ENCODE measurements at regions not wholly inside any gene's neighbourhood (a gene's known extent, or its start where the extent isn't known, plus 50 kb on each side); places are given as distances from the start of the nearest gene placed in this dataset.

DNA sequence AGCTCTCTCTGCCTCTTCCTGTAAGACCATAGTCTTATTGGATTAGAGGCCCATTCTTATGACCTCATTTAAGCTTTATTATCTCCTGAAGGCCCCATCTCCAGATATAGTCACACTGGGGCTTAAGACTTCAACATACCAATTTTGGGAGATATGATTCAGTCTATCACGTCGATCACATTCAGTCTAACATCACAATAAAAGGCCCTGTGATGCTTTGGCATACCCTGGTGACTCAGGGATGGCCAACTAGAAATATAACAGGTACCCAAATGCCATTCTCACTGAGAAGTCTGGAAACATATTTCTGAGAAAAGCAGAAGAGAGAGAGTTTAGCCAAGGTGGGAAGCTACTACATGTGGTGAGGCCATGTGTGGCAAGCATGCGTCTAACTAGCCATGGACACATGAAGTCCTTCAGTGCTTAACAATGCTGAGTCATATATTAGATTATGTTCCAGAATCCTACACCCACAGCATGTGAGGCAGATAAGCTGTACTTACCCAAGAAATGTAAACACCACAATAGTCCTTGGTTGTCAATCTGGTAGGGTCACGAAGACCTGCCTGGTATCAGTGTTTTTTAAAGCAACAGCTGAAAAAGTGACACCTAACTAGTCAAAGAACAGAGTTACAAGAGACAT is 485.1 kb downstream of the FOXO1 start:
- TF ChIP-seq, protein P1, sequence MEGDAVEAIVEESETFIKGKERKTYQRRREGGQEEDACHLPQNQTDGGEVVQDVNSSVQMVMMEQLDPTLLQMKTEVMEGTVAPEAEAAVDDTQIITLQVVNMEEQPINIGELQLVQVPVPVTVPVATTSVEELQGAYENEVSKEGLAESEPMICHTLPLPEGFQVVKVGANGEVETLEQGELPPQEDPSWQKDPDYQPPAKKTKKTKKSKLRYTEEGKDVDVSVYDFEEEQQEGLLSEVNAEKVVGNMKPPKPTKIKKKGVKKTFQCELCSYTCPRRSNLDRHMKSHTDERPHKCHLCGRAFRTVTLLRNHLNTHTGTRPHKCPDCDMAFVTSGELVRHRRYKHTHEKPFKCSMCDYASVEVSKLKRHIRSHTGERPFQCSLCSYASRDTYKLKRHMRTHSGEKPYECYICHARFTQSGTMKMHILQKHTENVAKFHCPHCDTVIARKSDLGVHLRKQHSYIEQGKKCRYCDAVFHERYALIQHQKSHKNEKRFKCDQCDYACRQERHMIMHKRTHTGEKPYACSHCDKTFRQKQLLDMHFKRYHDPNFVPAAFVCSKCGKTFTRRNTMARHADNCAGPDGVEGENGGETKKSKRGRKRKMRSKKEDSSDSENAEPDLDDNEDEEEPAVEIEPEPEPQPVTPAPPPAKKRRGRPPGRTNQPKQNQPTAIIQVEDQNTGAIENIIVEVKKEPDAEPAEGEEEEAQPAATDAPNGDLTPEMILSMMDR (IDR thresholded peaks at IDR 0.05; ENCODE audit: low read depth, low read length): no peak
- H3K4me3 ChIP-seq (ENCODE audit: low read depth, low read length): no peak overlapping the region
- POLR2A ChIA-PET: no interaction called here
- no peaks in the 10 kb centered on the region for H3K9me3 ChIP-seq (ENCODE audit: control insufficient read depth, insufficient read depth, low read length)
- CTCF ChIA-PET: no interaction called here
- DNase-seq (ENCODE audit: low read depth, low spot score): no peak
- H3K27ac ChIP-seq (ENCODE audit: low read depth, low read length): no peak overlapping the region
- H3K27me3 ChIP-seq (ENCODE audit: control insufficient read depth, insufficient read depth, low read length): no peaks in the 10 kb centered on the region

DNA sequence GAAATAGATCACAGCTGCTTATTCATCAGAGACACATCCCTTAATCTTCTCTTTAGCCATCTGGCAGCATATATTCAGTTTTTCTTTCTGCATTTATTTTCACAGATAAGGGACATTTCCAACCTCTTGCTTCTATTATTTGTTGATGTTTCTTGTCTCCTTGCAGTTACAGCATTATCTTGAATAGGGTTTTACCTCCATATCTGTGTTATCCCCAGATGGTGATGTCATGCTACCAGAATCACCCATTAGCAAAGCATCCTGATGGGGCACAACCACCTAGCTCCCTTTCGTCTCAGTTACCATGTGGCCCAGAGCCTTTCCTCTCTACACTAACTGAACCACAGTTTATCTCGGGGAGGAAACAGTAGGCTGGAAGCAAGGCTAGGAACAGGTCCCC is 483.9 kb downstream of the FOXO1 start:
- TF ChIP-seq, protein P1 (IDR thresholded peaks at IDR 0.05; ENCODE audit: low read depth, low read length): no peak
- CTCF ChIA-PET: no interaction called here
- no peak overlapping the region for H3K27ac ChIP-seq (ENCODE audit: low read depth, low read length)
- no peaks in the 10 kb centered on the region for H3K9me3 ChIP-seq (ENCODE audit: control insufficient read depth, insufficient read depth, low read length)
- POLR2A ChIA-PET: no interaction called here
- no peak overlapping the region for H3K4me3 ChIP-seq (ENCODE audit: low read depth, low read length)
- DNase-seq (ENCODE audit: low read depth, low spot score): no peak
- peaks cover 2% of the 10 kb centered on the region for H3K27me3 ChIP-seq (ENCODE audit: control insufficient read depth, insufficient read depth, low read length)

DNA sequence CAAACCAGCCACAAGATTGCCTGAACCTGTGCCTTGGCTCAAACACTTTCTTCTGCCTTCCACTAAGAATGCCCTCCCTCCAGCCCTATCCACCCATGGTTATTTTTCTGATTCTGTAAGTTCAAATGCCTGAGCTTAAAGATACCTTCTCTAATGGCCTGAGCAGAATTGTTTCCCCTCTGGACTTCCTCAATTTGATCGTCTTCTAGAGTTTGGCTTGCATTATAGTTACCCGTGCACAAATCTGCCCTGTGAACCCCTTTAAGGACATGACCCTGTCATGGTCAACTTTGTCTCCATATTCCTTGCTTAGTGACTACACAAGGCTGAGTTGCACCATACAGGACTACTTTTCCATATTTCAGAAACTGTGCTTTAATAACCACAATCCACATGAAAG is 481.0 kb downstream of the FOXO1 start:
- H3K9me3 ChIP-seq (ENCODE audit: control insufficient read depth, insufficient read depth, low read length): no peaks in the 10 kb centered on the region
- ChIA-PET POLR2A (no interaction called here), CTCF (no interaction called here)
- TF ChIP-seq, protein P1 (IDR thresholded peaks at IDR 0.05; ENCODE audit: low read depth, low read length): no peak
- no peak overlapping the region for H3K4me3 ChIP-seq (ENCODE audit: low read depth, low read length)
- no peak overlapping the region for H3K27ac ChIP-seq (ENCODE audit: low read depth, low read length)
- peaks cover 2% of the 10 kb centered on the region for H3K27me3 ChIP-seq (ENCODE audit: control insufficient read depth, insufficient read depth, low read length)
- no peak for DNase-seq (ENCODE audit: low read depth, low spot score)

DNA sequence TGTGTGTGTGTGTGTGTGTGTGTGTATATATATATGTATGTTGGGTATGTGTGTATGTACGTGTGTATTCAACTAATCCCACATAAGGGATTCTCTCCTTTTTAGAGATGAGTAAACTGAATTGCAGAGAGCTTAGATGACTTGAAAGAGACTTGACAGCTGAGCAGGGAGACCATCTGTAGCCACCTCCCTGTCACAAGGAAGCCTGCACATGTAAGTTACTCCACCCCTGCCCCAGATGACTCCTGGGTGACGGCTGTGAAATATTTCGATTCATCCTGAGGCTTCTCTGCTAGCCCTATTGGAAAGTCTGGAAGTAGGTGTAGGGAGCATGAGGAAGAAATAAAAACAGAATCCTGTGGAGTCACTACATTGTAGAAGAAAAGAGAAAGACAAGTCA is 480.4 kb downstream of the FOXO1 start:
- DNase-seq (ENCODE audit: low read depth, low spot score): no peak
- H3K27me3 ChIP-seq (ENCODE audit: control insufficient read depth, insufficient read depth, low read length): peaks cover 2% of the 10 kb centered on the region
- ChIA-PET CTCF (no interaction called here), POLR2A (no interaction called here)
- TF ChIP-seq, protein P1 (IDR thresholded peaks at IDR 0.05; ENCODE audit: low read depth, low read length): no peak
- H3K4me3 ChIP-seq (ENCODE audit: low read depth, low read length): no peak overlapping the region
- no peaks in the 10 kb centered on the region for H3K9me3 ChIP-seq (ENCODE audit: control insufficient read depth, insufficient read depth, low read length)
- H3K27ac ChIP-seq (ENCODE audit: low read depth, low read length): no peak overlapping the region

DNA sequence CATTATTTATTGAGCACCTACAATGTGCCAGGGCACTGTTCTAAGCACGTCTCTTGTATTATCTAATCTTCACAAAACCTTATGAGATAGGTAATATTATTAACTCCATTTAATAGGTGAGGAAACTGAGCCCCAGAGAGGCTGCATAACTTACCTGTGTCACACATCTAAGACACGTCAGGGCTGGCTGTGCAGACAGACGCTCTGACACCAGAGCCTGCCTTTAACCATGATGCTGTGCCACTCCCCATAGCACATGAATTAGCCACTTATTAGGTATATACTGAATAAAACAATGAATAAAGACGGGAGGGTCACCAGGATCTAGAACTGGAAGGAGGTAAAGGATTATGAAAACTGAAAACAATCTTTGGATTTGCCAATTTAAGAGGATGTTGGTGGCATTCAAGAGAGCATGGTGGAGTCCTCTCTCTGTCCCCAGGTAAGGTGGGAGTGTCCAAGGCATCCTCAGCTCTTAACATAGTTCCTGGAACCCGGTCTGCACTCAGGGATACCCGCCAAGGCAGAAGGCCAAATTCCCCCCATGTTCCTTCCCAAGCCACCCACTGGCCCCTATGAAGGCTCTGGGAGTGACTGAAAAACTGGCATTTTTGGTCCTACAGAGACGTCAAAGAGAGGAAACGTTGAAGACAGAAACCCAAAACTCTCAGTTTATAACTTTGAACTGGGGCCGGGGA is 479.7 kb downstream of the FOXO1 start:
- Histone ChIP-seq H3K4me3 (ENCODE audit: low read depth, low read length) (no peak overlapping the region), H3K27me3 (ENCODE audit: control insufficient read depth, insufficient read depth, low read length) (peaks cover 2% of the 10 kb centered on the region), H3K9me3 (ENCODE audit: control insufficient read depth, insufficient read depth, low read length) (no peaks in the 10 kb centered on the region), H3K27ac (ENCODE audit: low read depth, low read length) (no peak overlapping the region)
- ChIA-PET CTCF (no interaction called here), POLR2A (no interaction called here)
- DNase-seq (ENCODE audit: low read depth, low spot score): no peak
- TF ChIP-seq, protein P1 (IDR thresholded peaks at IDR 0.05; ENCODE audit: low read depth, low read length): no peak

Data from AG04450 (cell line).